Pancreas (tissue), 10 donors: ENCODE measurements at regions not wholly inside any gene's neighbourhood (a gene's known extent, or its start where the extent isn't known, plus 50 kb on each side); places are given as distances from the start of the nearest gene placed in this dataset.

Experiments
- ATAC-seq, 4 donors: fragments of 200-7000 bp; cut with Tn5 transposase; one replicate each; pipeline versions ENCODE4 v1.8.0 to v1.9.1; 2020; ENCODE audit warnings: mild to moderate bottlenecking in 4 of 4, moderate library complexity in 4 of 4
- DNase-seq, 6 donors: peaks; one replicate each; pipeline ENCODE4 v3.0.0-alpha.2; 2020
- FAIRE-seq: peaks from 2 replicates; lab custom pipeline; 2012; peaks lifted over from hg19 to GRCh38; lab: Jason Lieb, UNC
- H3K27ac ChIP-seq, 4 donors: fragments of 200-600 bp; sonication (generic); 1 replicate in 3 of 4; 2 replicates in 1 of 4; pipeline versions ENCODE4 v1.5.0 to v1.8.0; 2020
- H3K27me3 ChIP-seq, 4 donors: fragments of 200-600 bp; one replicate each; pipeline ENCODE4 v1.8.0; 2021
- H3K36me3 ChIP-seq, 3 donors: fragments of 200-600 bp; sonication (generic) in 1 of 3; one replicate each; pipeline versions ENCODE4 v1.5.0 to v1.8.0; 2020 to 2021
- H3K4me1 ChIP-seq, 3 donors: fragments of 200-600 bp; one replicate each; pipeline ENCODE4 v1.8.0; 2021
- H3K4me3 ChIP-seq, 4 donors: fragments of 200-600 bp; sonication (generic) in 2 of 4; one replicate each; pipeline versions ENCODE4 v1.5.0 to v1.8.0; 2020 to 2021
- H3K9me3 ChIP-seq, 4 donors: fragments of 200-600 bp; one replicate each; pipeline ENCODE4 v1.8.0; 2021
- WGBS, 2 donors: extraction: QIAGEN DNeasy Blood & Tissue Kit; methylation state at CpG; one replicate each; pipeline ENCODE4 v1.1.7; 2013; 5-methylcytosine and 5-hydroxymethylcytosine counted together
- intact Hi-C, 3 donors: fragments of 100-400 bp; cut with DNase I; formaldehyde crosslinking; loops; one replicate each; pipeline versions ENCODE4 v1.11.1 to v1.14.2; 2022
- TF ChIP-seq, protein P1 (sequence below), 4 donors: fragments of 200-600 bp; sonication (generic) in 3 of 4; IDR thresholded peaks; one replicate each; pipeline versions ENCODE4 v1.5.0 to v1.8.0; 2021; ENCODE audit warnings: antibody characterized with exemption in 4 of 4
- donor health status: healthy with polysubstance abuse.
- donor health status: DM: no; HTN: no; CAD: no; lungs with moderate emphysema.
- donor health status: DM: no; HTN: no; CAD: no.
- donor health status: control.
- donor health status: control.
- donor health status: Bipolar disorder and iron deficiency.
- donor health status: DM: yes; HTN: yes; CAD: no.
- donor health status: DM: no; HTN: no; CAD: no.
- donor health status: DM: no; HTN: no; CAD: no.
- donor health status: DM: yes; HTN: yes; CAD: no.

DNA sequence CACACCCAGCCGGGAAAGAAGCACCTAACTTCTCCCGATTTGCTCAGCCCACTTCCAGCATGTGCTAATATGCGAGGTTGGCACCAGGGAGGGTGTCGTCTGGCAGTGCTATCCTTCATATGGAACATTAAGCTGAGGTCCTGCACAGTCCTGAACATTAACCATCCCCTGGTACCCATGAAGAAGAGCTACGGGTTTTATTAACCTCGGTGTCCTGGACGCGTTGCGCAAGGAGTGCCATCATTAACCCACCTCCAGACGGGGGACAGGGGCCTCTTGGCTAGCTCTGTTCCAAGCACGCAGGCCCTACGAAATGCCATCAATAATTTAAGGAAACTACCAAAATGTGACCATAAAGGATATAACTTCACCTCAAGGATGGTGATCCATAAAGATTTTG is 193.5 kb downstream of the MAF start:
- ATAC-seq (no peak), DNase-seq (no peak), FAIRE-seq (no peak)
- H3K27me3 ChIP-seq, result no peaks in the 10 kb centered on the region
- H3K9me3 ChIP-seq, result no peaks in the 10 kb centered on the region
- H3K36me3 ChIP-seq, result no peaks in the 10 kb centered on the region
- TF ChIP-seq, protein P1, sequence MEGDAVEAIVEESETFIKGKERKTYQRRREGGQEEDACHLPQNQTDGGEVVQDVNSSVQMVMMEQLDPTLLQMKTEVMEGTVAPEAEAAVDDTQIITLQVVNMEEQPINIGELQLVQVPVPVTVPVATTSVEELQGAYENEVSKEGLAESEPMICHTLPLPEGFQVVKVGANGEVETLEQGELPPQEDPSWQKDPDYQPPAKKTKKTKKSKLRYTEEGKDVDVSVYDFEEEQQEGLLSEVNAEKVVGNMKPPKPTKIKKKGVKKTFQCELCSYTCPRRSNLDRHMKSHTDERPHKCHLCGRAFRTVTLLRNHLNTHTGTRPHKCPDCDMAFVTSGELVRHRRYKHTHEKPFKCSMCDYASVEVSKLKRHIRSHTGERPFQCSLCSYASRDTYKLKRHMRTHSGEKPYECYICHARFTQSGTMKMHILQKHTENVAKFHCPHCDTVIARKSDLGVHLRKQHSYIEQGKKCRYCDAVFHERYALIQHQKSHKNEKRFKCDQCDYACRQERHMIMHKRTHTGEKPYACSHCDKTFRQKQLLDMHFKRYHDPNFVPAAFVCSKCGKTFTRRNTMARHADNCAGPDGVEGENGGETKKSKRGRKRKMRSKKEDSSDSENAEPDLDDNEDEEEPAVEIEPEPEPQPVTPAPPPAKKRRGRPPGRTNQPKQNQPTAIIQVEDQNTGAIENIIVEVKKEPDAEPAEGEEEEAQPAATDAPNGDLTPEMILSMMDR (IDR thresholded peaks at IDR 0.05), result no peak
- no peaks in the 10 kb centered on the region for H3K4me1 ChIP-seq
- 75 to 88% methylated on average over 12 of the region's 12 CpGs for WGBS, 2 donors
- no peak overlapping the region for H3K27ac ChIP-seq
- H3K4me3 ChIP-seq, result no peak overlapping the region
- intact Hi-C loops, result no loop called here

DNA sequence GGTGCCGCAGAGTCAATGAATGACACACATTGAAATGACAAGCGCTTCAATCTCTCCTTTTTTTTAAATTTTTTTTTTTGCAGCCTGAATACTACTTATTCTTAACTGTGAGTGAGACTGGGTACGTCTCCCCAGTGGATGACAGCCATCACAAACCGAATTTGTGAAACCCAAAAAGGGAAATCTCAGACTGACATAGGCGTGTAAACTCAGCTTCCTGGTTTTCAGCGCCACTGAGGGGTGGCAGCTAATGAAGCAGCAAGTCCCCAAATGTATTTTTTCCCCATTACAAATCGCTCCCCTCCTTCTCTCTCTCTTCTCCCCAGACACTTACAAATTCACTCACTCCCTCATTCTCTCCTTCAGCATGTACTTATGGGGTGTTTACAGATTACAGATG is 196.0 kb downstream of the MAF start:
- no peak overlapping the region for H3K27ac ChIP-seq
- intact Hi-C loops, result no loop called here
- no peak overlapping the region for H3K4me3 ChIP-seq
- TF ChIP-seq, protein P1 (IDR thresholded peaks at IDR 0.05), result no peak
- no peaks in the 10 kb centered on the region for H3K36me3 ChIP-seq
- 66 to 73% methylated on average over 7 of the region's 7 CpGs for WGBS, 2 donors
- no peak for ATAC-seq
- DNase-seq, result no peak
- no peaks in the 10 kb centered on the region for H3K4me1 ChIP-seq
- no peaks in the 10 kb centered on the region for H3K9me3 ChIP-seq
- H3K27me3 ChIP-seq, result no peaks in the 10 kb centered on the region
- FAIRE-seq, result no peak

DNA sequence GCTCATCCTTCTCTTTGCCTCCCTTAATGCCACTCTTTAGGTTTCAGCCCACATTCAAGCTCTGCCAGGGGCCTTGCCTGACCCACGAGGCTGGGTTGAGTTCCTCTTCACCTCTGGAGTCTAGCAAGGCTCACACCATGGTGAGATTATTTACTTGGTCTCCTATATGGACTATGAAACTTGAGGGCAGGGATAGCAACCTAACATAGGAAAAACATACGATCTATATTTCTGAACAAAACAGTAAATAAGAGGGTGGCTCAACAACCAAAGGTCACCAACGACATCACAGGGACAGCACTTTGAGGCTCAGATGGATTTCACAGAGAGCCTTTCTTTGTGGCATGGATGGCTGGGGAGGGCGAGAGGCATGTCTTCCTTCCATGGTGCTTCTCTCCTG is 197.0 kb downstream of the MAF start:
- Histone ChIP-seq H3K27ac (no peak overlapping the region), H3K4me1 (no peaks in the 10 kb centered on the region), H3K4me3 (no peak overlapping the region), H3K27me3 (no peaks in the 10 kb centered on the region), H3K36me3 (no peaks in the 10 kb centered on the region), H3K9me3 (no peaks in the 10 kb centered on the region)
- WGBS, 2 donors, result 71 to 72% methylated on average over 4 of the region's 4 CpGs
- intact Hi-C loops, result no loop called here
- TF ChIP-seq, protein P1 (IDR thresholded peaks at IDR 0.05), result no peak
- ATAC-seq (no peak), FAIRE-seq (no peak), DNase-seq (no peak)

DNA sequence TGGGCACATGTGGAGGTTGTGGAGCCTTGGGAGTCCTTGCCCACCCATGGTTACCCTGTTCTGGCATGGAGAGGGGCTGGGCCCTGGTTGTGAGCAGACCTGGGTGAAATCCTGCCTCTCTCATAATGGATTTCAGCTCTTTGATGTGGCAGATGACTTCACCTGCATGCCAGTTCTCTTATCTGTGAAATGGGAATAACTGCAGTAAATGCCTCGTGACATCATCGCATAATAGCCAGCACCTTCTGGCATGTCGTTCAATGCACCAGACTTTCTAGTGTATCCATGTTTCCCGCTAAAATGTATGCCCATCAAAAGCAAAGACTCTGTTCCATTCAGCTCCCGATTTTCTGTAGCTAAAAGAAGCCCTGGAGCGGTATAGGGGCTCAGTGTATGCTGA is 197.6 kb downstream of the MAF start:
- 72 to 77% methylated on average over 6 of the region's 6 CpGs for WGBS, 2 donors
- Histone ChIP-seq H3K4me1 (no peaks in the 10 kb centered on the region), H3K36me3 (no peaks in the 10 kb centered on the region), H3K9me3 (no peaks in the 10 kb centered on the region), H3K27me3 (no peaks in the 10 kb centered on the region), H3K27ac (no peak overlapping the region), H3K4me3 (no peak overlapping the region)
- DNase-seq (no peak), ATAC-seq (no peak), FAIRE-seq (no peak)
- TF ChIP-seq, protein P1 (IDR thresholded peaks at IDR 0.05), result no peak
- intact Hi-C loops, result no loop called here

DNA sequence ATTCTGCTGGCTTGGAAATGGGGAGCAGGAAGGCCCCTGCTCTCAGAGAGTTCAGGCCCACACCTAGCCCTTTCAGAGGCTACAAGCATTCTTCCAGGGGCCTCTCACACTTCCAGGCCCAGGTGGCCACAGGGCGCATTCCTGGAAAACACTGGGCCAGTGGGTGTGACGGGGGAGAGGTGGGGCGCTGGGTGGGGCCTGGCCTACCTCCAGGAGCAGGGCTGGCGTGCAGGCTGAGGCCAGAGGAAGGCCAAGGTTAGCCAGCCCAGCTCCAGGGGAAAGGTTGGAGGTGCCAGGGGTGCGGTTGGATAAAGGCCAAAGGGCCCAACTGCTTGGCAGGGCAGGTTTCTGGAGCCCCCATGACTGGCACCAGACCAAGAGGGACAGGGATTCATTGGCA is 198.2 kb downstream of the MAF start:
- FAIRE-seq (no peak), ATAC-seq (peak in 2 of 4 donors; percentile 56 to 70), DNase-seq (peak in 2 of 6 donors; percentile 17 to 38)
- intact Hi-C loops, result no loop called here
- Histone ChIP-seq H3K4me3 (no peak overlapping the region), H3K4me1 (no peaks in the 10 kb centered on the region), H3K27ac (no peak overlapping the region), H3K27me3 (no peaks in the 10 kb centered on the region), H3K36me3 (no peaks in the 10 kb centered on the region), H3K9me3 (no peaks in the 10 kb centered on the region)
- TF ChIP-seq, protein P1 (IDR thresholded peaks at IDR 0.05), result no peak
- 56 to 66% methylated on average over 5 of the region's 5 CpGs for WGBS, 2 donors
